WTC11 (cell line): ENCODE measurements at regions not wholly inside any gene's neighbourhood (a gene's known extent, or its start where the extent isn't known, plus 50 kb on each side); places are given as distances from the start of the nearest gene placed in this dataset.

Experiments used
- ATAC-seq: fragments of 200-7000 bp; cut with Tn5 transposase; 2 replicates; pipeline ENCODE4 v1.10.0; 2021; ENCODE audit warnings: mild to moderate bottlenecking, moderate library complexity
- CTCF ChIA-PET: fragments of 300-600 bp; sonication (Branson Sonifier 250); formaldehyde crosslinking; loops from one replicate; lab custom pipeline; 2021; ENCODE audit warnings: antibody characterized with exemption; lab: Charles Lee
- POLR2A ChIA-PET: fragments of 350-600 bp; sonication (Branson Sonifier 250); formaldehyde crosslinking; loops from one replicate; lab custom pipeline; 2021; ENCODE audit warnings: antibody characterized with exemption; lab: Charles Lee
- DNase-seq: peaks from one replicate; pipeline ENCODE4 v3.0.0; 2021; ENCODE audit warnings: low spot score
- H3K27ac Mint-ChIP-seq: 2 replicates; pipeline ENCODE4 v1.8.0; 2021; ENCODE audit warnings: mixed read lengths
- H3K27me3 Mint-ChIP-seq: 2 replicates; pipeline ENCODE4 v1.8.0; 2021; ENCODE audit warnings: low read depth, mild to moderate bottlenecking, moderate library complexity, mixed read lengths
- H3K36me3 Mint-ChIP-seq: 2 replicates; pipeline ENCODE4 v1.8.0; 2021; ENCODE audit warnings: mixed read lengths
- H3K4me1 Mint-ChIP-seq: 2 replicates; pipeline ENCODE4 v1.8.0; 2022; ENCODE audit warnings: mixed read lengths
- H3K4me3 Mint-ChIP-seq: 2 replicates; pipeline ENCODE4 v1.8.0; 2021; ENCODE audit warnings: mild to moderate bottlenecking, moderate library complexity, mixed read lengths
- H3K9me3 Mint-ChIP-seq: 2 replicates; pipeline ENCODE4 v1.8.0; 2021; ENCODE audit warnings: mixed read lengths
- AFF4 ChIP-seq: sonication (generic); formaldehyde crosslinking; IDR thresholded peaks from 2 replicates; pipeline ENCODE4 v1.8.1; 2023; ENCODE audit warnings: mild to moderate bottlenecking, missing genetic modification reagents, borderline replicate concordance
- ARID4B ChIP-seq: sonication (generic); formaldehyde crosslinking; IDR thresholded peaks from 2 replicates; pipeline ENCODE4 v1.8.0; 2023; ENCODE audit warnings: missing genetic modification reagents, mild to moderate bottlenecking, borderline replicate concordance
- ATF6 ChIP-seq: sonication (generic); formaldehyde crosslinking; IDR thresholded peaks from 2 replicates; pipeline ENCODE4 v1.8.1; 2023; ENCODE audit warnings: mild to moderate bottlenecking, missing genetic modification reagents
- CBFB ChIP-seq: sonication (generic); formaldehyde crosslinking; IDR thresholded peaks from 2 replicates; pipeline ENCODE4 v1.8.1; 2022; ENCODE audit warnings: mild to moderate bottlenecking, low read depth, missing genetic modification reagents
- E2F1 ChIP-seq: sonication (generic); formaldehyde crosslinking; IDR thresholded peaks from 2 replicates; pipeline ENCODE4 v1.8.0; 2022; ENCODE audit warnings: mild to moderate bottlenecking, missing genetic modification reagents
- ELF4 ChIP-seq: sonication (generic); formaldehyde crosslinking; IDR thresholded peaks from 2 replicates; pipeline ENCODE4 v1.8.1; 2022; ENCODE audit warnings: low read depth, mild to moderate bottlenecking, moderate library complexity, missing genetic modification reagents
- HMGA2 ChIP-seq: fragments of 250-450 bp; sonication (Bioruptor Pico); IDR thresholded peaks from 2 replicates; pipeline ENCODE4 v1.4.0; 2021; ENCODE audit warnings: mild to moderate bottlenecking, moderate library complexity
- IRF2 ChIP-seq: sonication (generic); formaldehyde crosslinking; IDR thresholded peaks from 2 replicates; pipeline ENCODE4 v1.8.0; 2022; ENCODE audit warnings: low read depth, missing genetic modification reagents, borderline replicate concordance
- NFATC4 ChIP-seq: fragments of 250-450 bp; sonication (Bioruptor Pico); IDR thresholded peaks from 2 replicates; pipeline ENCODE4 v1.9.0; 2021; ENCODE audit warnings: mild to moderate bottlenecking
- NR1H2 ChIP-seq: sonication (generic); formaldehyde crosslinking; IDR thresholded peaks from 2 replicates; pipeline ENCODE4 v1.9.0; 2021; ENCODE audit warnings: mild to moderate bottlenecking, moderate library complexity, missing genetic modification reagents
- RORB ChIP-seq: fragments of 250-450 bp; sonication (Bioruptor Pico); IDR thresholded peaks from 2 replicates; pipeline ENCODE4 v1.9.0; 2021; ENCODE audit warnings: mild to moderate bottlenecking
- SMAD4 ChIP-seq: sonication (generic); formaldehyde crosslinking; IDR thresholded peaks from 2 replicates; pipeline ENCODE4 v1.8.0; 2022; ENCODE audit warnings: mild to moderate bottlenecking, missing genetic modification reagents
- ZSCAN18 ChIP-seq: fragments of 250-450 bp; sonication (Bioruptor Pico); IDR thresholded peaks from 2 replicates; pipeline ENCODE4 v2.1.2; 2022; ENCODE audit warnings: mild to moderate bottlenecking, moderate library complexity

GRCh38 chr15:91694131-91694830 lies 159.2 kb upstream of the SLCO3A1 start:
- H3K27me3 Mint-ChIP-seq, result no peaks in the 10 kb centered on the region
- no peak for TF ChIP-seq NFATC4 (CRISPR knock-in tag)
- ChIA-PET CTCF (interaction anchor here (1.4 kb wide), 1 partner anchor 12 kb away, joined by 17 read pairs; no protein-coding TSS in a partner anchor), POLR2A (interaction anchor here (0.7 kb wide), 1 partner anchor 248 kb away, joined by 3 read pairs; no protein-coding TSS in a partner anchor)
- ATAC-seq (no peak), DNase-seq (no peak)
- H3K4me3 Mint-ChIP-seq, result no peak overlapping the region
- H3K4me1 Mint-ChIP-seq, result peaks cover 3% of the 10 kb centered on the region; the same call in 1 of the 2 replicates
- no peaks in the 10 kb centered on the region for H3K36me3 Mint-ChIP-seq
- H3K9me3 Mint-ChIP-seq, result no peaks in the 10 kb centered on the region
- no peak overlapping the region for H3K27ac Mint-ChIP-seq

- Mint-ChIP-seq H3K4me3 (no peak overlapping the region), H3K4me1 (no peaks in the 10 kb centered on the region), H3K36me3 (no peaks in the 10 kb centered on the region), H3K27ac (no peak overlapping the region), H3K27me3 (no peaks in the 10 kb centered on the region), H3K9me3 (no peaks in the 10 kb centered on the region)
- ChIA-PET CTCF (interaction anchor here (1.4 to 2.9 kb wide), 2 partner anchors 12 kb away, joined by 17 to 20 read pairs; no protein-coding TSS in a partner anchor), POLR2A (no interaction called here)
- ATAC-seq (no peak), DNase-seq (no peak)
- TF ChIP-seq HMGA2 (CRISPR knock-in tag) (no peak), IRF2 (no peak), NR1H2 (CRISPR knock-in tag) (no peak), SMAD4 (CRISPR knock-in tag) (no peak), ATF6 (CRISPR knock-in tag) (no peak), CBFB (no peak), RORB (no peak), AFF4 (CRISPR knock-in tag) (no peak), E2F1 (CRISPR knock-in tag) (no peak), ELF4 (no peak), ARID4B (CRISPR knock-in tag) (no peak), ZSCAN18 (CRISPR knock-in tag) (no peak)
Measured at GRCh38 chr15:91694831-91695210, 158.7 kb upstream of the SLCO3A1 start.
